H9 (cell line): ENCODE measurements at regions not wholly inside any gene's neighbourhood (a gene's known extent, or its start where the extent isn't known, plus 50 kb on each side); places are given as distances from the start of the nearest gene placed in this dataset.

ENCODE experiments used
- DNase-seq: peaks from one replicate; pipeline ENCODE4 v3.0.0-alpha.2; 2017
- H2AFZ ChIP-seq: one replicate; pipeline ENCODE4 v1.6.1; 2013; ENCODE audit warnings: mild to moderate bottlenecking, low read length, control low read depth, moderate library complexity
- H2AK5ac ChIP-seq: 2 replicates; pipeline ENCODE4 v1.6.1; 2013; ENCODE audit warnings: low read length, control low read depth, mixed read lengths; ENCODE audit not compliant: insufficient read length
- H2BK120ac ChIP-seq: one replicate; pipeline ENCODE4 v1.6.1; 2013; ENCODE audit warnings: low read depth, mild to moderate bottlenecking, low read length, control low read depth, inconsistent platforms; ENCODE audit not compliant: poor library complexity, severe bottlenecking
- H2BK12ac ChIP-seq: 2 replicates; pipeline ENCODE4 v1.6.1; 2013; ENCODE audit warnings: low read length, control low read depth, mixed read lengths, low read depth; ENCODE audit not compliant: insufficient read length
- H2BK15ac ChIP-seq: 2 replicates; pipeline ENCODE4 v1.6.1; 2013; ENCODE audit warnings: low read depth, low read length, control low read depth
- H2BK20ac ChIP-seq: one replicate; pipeline ENCODE4 v1.6.1; 2013; ENCODE audit warnings: low read depth, mild to moderate bottlenecking, low read length, control low read depth, inconsistent platforms; ENCODE audit not compliant: poor library complexity, severe bottlenecking
- H2BK5ac ChIP-seq: 2 replicates; pipeline ENCODE4 v1.6.1; 2013; ENCODE audit warnings: low read length, control low read depth, mixed read lengths; ENCODE audit not compliant: insufficient read length
- H3K14ac ChIP-seq: 2 replicates; pipeline ENCODE4 v1.6.1; 2013; ENCODE audit warnings: low read length, control low read depth; ENCODE audit not compliant: insufficient read depth
- H3K18ac ChIP-seq: 2 replicates; pipeline ENCODE4 v1.6.1; 2013; ENCODE audit warnings: low read depth, mild to moderate bottlenecking, mixed read lengths, low read length, control low read depth; ENCODE audit not compliant: insufficient read length
- H3K23ac ChIP-seq: 2 replicates; pipeline ENCODE4 v1.6.1; 2013; ENCODE audit warnings: low read length, control low read depth, mixed read lengths, low read depth; ENCODE audit not compliant: insufficient read length
- H3K23me2 ChIP-seq: 2 replicates; pipeline ENCODE4 v1.6.1; 2013; ENCODE audit warnings: low read depth, mild to moderate bottlenecking, mixed read lengths, low read length, control low read depth; ENCODE audit not compliant: insufficient read length, poor library complexity, severe bottlenecking
- H3K27ac ChIP-seq: 2 replicates; pipeline ENCODE4 v1.5.1; 2013; ENCODE audit warnings: low read length, control low read depth, mixed read lengths, low read depth; ENCODE audit not compliant: insufficient read length
- H3K27me3 ChIP-seq: 2 replicates; pipeline ENCODE4 v1.6.1; 2013; ENCODE audit warnings: low read length, control low read depth, inconsistent platforms; ENCODE audit not compliant: insufficient read depth
- H3K4ac ChIP-seq: 2 replicates; pipeline ENCODE4 v1.6.1; 2013; ENCODE audit warnings: low read depth, mild to moderate bottlenecking, control low read depth, inconsistent platforms, low read length, moderate library complexity
- H3K4me1 ChIP-seq: 2 replicates; pipeline ENCODE4 v1.6.1; 2013; ENCODE audit warnings: low read length, control low read depth, inconsistent platforms; ENCODE audit not compliant: insufficient read depth
- H3K4me2 ChIP-seq: 2 replicates; pipeline ENCODE4 v1.6.1; 2013; ENCODE audit warnings: low read length, control low read depth, mixed read lengths; ENCODE audit not compliant: insufficient read length, insufficient read depth
- H3K56ac ChIP-seq: 2 replicates; pipeline ENCODE4 v1.6.1; 2013; ENCODE audit warnings: low read depth, mild to moderate bottlenecking, mixed read lengths, low read length, control low read depth; ENCODE audit not compliant: insufficient read length
- H3K79me1 ChIP-seq: 2 replicates; pipeline ENCODE4 v1.6.1; 2013; ENCODE audit warnings: low read depth, mild to moderate bottlenecking, moderate library complexity, low read length, control low read depth, inconsistent platforms; ENCODE audit not compliant: insufficient read depth, poor library complexity, severe bottlenecking
- H3K79me2 ChIP-seq: 2 replicates; pipeline ENCODE4 v1.6.1; 2013; ENCODE audit warnings: low read length, control low read depth, inconsistent platforms; ENCODE audit not compliant: insufficient read depth
- H3K9ac ChIP-seq: 2 replicates; pipeline ENCODE4 v1.6.1; 2013; ENCODE audit warnings: low read length, control low read depth, mixed read lengths; ENCODE audit not compliant: insufficient read length; ENCODE audit errors: extremely low read depth
- H3K9me3 ChIP-seq: one replicate; pipeline ENCODE4 v1.6.1; 2013; ENCODE audit warnings: low read depth, low read length, inconsistent platforms; ENCODE audit not compliant: control insufficient read depth
- H3T11ph ChIP-seq: one replicate; pipeline ENCODE4 v1.6.1; 2013; ENCODE audit warnings: mild to moderate bottlenecking, low read length, control low read depth, inconsistent platforms
- H4K20me1 ChIP-seq: one replicate; pipeline ENCODE4 v1.6.1; 2013; ENCODE audit not compliant: control insufficient read depth, insufficient read length, insufficient read depth
- H4K5ac ChIP-seq: 2 replicates; pipeline ENCODE4 v1.6.1; 2013; ENCODE audit warnings: low read depth, mild to moderate bottlenecking, mixed read lengths, low read length, control low read depth; ENCODE audit not compliant: insufficient read length
- H4K8ac ChIP-seq: replicated peaks from 2 replicates; pipeline ENCODE4 v1.6.1; 2013; ENCODE audit warnings: low read length, control low read depth, mixed read lengths, low read depth; ENCODE audit not compliant: insufficient read length
- H4K91ac ChIP-seq: 2 replicates; pipeline ENCODE4 v1.6.1; 2013; ENCODE audit warnings: low read depth, mild to moderate bottlenecking, moderate library complexity, mixed read lengths, low read length, control low read depth; ENCODE audit not compliant: insufficient read length
- H3K27ac Mint-ChIP-seq, 3 experiments: 2 replicates in 2 of 3; 3 replicates in 1 of 3; pipeline ENCODE4 v1.8.0; 2020 to 2021; ENCODE audit warnings: mixed read lengths in 3 of 3, mild to moderate bottlenecking in 1 of 3, moderate library complexity in 1 of 3
- H3K27me3 Mint-ChIP-seq: 2 replicates; pipeline ENCODE4 v1.8.0; 2021; ENCODE audit warnings: low read depth, mild to moderate bottlenecking, moderate library complexity, mixed read lengths
- H3K36me3 Mint-ChIP-seq, 3 experiments: 2 replicates in 2 of 3; 3 replicates in 1 of 3; pipeline ENCODE4 v1.8.0; 2020 to 2021; ENCODE audit warnings: low read depth in 3 of 3, mixed read lengths in 3 of 3; ENCODE audit not compliant: insufficient read depth in 1 of 3
- H3K4me1 Mint-ChIP-seq, 2 experiments: 2 replicates each; pipeline ENCODE4 v1.8.0; 2020; ENCODE audit warnings: mixed read lengths in 2 of 2
- H3K4me3 Mint-ChIP-seq, 2 experiments: 2 replicates in 1 of 2; 3 replicates in 1 of 2; pipeline ENCODE4 v1.8.0; 2020 to 2021; ENCODE audit warnings: mild to moderate bottlenecking in 2 of 2, mixed read lengths in 2 of 2, moderate library complexity in 1 of 2
- H3K9me3 Mint-ChIP-seq, 2 experiments: 2 replicates in 1 of 2; 3 replicates in 1 of 2; pipeline ENCODE4 v1.8.0; 2020; ENCODE audit warnings: mild to moderate bottlenecking in 2 of 2, mixed read lengths in 2 of 2, moderate library complexity in 1 of 2
- CTCF ChIP-seq: fragments of 200-600 bp; sonication (generic); conservative IDR thresholded peaks from 3 replicates; pipeline ENCODE4 v1.8.0; 2021; ENCODE audit warnings: antibody characterized with exemption, mild to moderate bottlenecking
- WGBS: extraction: QIAGEN DNeasy Blood & Tissue Kit; methylation state at CpG from one replicate; pipeline ENCODE4 v1.1.7; 2013; ENCODE audit warnings: missing lambda C conversion rate, low lambda C conversion rate, mixed read lengths; ENCODE audit not compliant: insufficient read length; ENCODE audit errors: extremely low coverage; 5-methylcytosine and 5-hydroxymethylcytosine counted together

GRCh38 chr2:43038696-43039094 is 187.7 kb downstream of the ZFP36L2 start:
- Histone ChIP-seq H4K20me1 (no peaks in the 10 kb centered on the region), H2BK20ac (no peak overlapping the region), H2AK5ac (no peak overlapping the region), H3K4me2 (no peak overlapping the region), H3K14ac (no peak overlapping the region), H3K56ac (no peak overlapping the region), H3K79me2 (no peaks in the 10 kb centered on the region), H4K91ac (no peak overlapping the region), H3K23ac (no peak overlapping the region), H3K9me3 (no peaks in the 10 kb centered on the region), H3K4ac (no peak overlapping the region), H3K9ac (no peak overlapping the region), H3K4me1 (no peaks in the 10 kb centered on the region; the same call in 1 of the 2 replicates), H3K18ac (no peak overlapping the region), H2BK15ac (no peak overlapping the region), H3K79me1 (no peaks in the 10 kb centered on the region), H2AFZ (no peak overlapping the region), H3K27ac (no peak overlapping the region), H4K5ac (no peak overlapping the region), H3T11ph (no peak overlapping the region), H3K27me3 (no peaks in the 10 kb centered on the region), H2BK5ac (no peak overlapping the region), H2BK12ac (no peak overlapping the region), H2BK120ac (no peak overlapping the region), H4K8ac (no peak overlapping the region), H3K23me2 (no peaks in the 10 kb centered on the region)
- Mint-ChIP-seq H3K27ac (no peak overlapping the region), H3K27me3 (peaks cover 2% of the 10 kb centered on the region; the same call in 1 of the 2 replicates), H3K36me3 (no peaks in the 10 kb centered on the region), H3K4me1 (peaks cover 16 to 20% of the 10 kb centered on the region in 2 experiments), H3K4me3 (no peak overlapping the region), H3K9me3 (no peaks in the 10 kb centered on the region; a peak in 1 of 5 replicates)
- DNase-seq, result no peak
- TF ChIP-seq CTCF, result no peak
- no CpG with 5 or more reads among the region's 12 CpGs for WGBS
